HepG2 (cell line): ENCODE measurements at regions not wholly inside any gene's neighbourhood (a gene's known extent, or its start where the extent isn't known, plus 50 kb on each side); places are given as distances from the start of the nearest gene placed in this dataset.

ENCODE experiments used
- FOXP1 ChIP-seq, 2 experiments: fragments of 450-650 bp in 1 of 2; IDR thresholded peaks; 2 replicates each; pipeline ENCODE4 v1.6.1; 2017 to 2018; ENCODE audit warnings: antibody characterized with exemption in 1 of 2
- HMG20B ChIP-seq: conservative IDR thresholded peaks from 2 replicates; pipeline ENCODE4 v1.6.1; 2016; ENCODE audit warnings: missing genetic modification reagents, missing compliant biosample characterization
- HNRNPK ChIP-seq: fragments of 200-400 bp; formaldehyde crosslinking; IDR thresholded peaks from 2 replicates; pipeline ENCODE4 v1.6.1; 2018; ENCODE audit warnings: low read length, low read depth, moderate library complexity, mild to moderate bottlenecking; ENCODE audit not compliant: poor library complexity, severe bottlenecking
- MED1 ChIP-seq: sonication (generic); formaldehyde crosslinking; IDR thresholded peaks from 2 replicates; pipeline ENCODE4 v1.4.0; 2020; ENCODE audit warnings: missing genetic modification reagents
- ONECUT2 ChIP-seq: sonication (generic); formaldehyde crosslinking; IDR thresholded peaks from 2 replicates; pipeline ENCODE4 v1.4.0; 2020; ENCODE audit warnings: missing genetic modification reagents
- PAWR ChIP-seq: sonication (generic); formaldehyde crosslinking; IDR thresholded peaks from 2 replicates; pipeline ENCODE4 v1.4.0; 2020; ENCODE audit warnings: missing genetic modification reagents, mild to moderate bottlenecking, borderline replicate concordance
- PITX1 ChIP-seq: sonication (generic); formaldehyde crosslinking; IDR thresholded peaks from 2 replicates; pipeline ENCODE4 v1.5.1; 2020; ENCODE audit warnings: mild to moderate bottlenecking, missing genetic modification reagents
- RELA ChIP-seq: sonication (generic); formaldehyde crosslinking; IDR thresholded peaks from 2 replicates; pipeline ENCODE4 v1.4.0; 2020; ENCODE audit warnings: missing genetic modification reagents
- REXO4 ChIP-seq: sonication (generic); formaldehyde crosslinking; IDR thresholded peaks from 2 replicates; pipeline ENCODE4 v1.8.0; 2022; ENCODE audit warnings: missing genetic modification reagents, mild to moderate bottlenecking, borderline replicate concordance
- SIN3A ChIP-seq: IDR thresholded peaks from 2 replicates; pipeline ENCODE4 v1.6.1; 2011; ENCODE audit warnings: low read depth, mild to moderate bottlenecking, control low read depth, low read length, borderline replicate concordance
- SMAD3 ChIP-seq: sonication (generic); formaldehyde crosslinking; IDR thresholded peaks from 2 replicates; pipeline ENCODE4 v1.4.0; 2020; ENCODE audit warnings: missing genetic modification reagents
- SMAD9 ChIP-seq: sonication (generic); formaldehyde crosslinking; IDR thresholded peaks from 2 replicates; pipeline ENCODE4 v1.5.1; 2020; ENCODE audit warnings: mild to moderate bottlenecking, missing genetic modification reagents
- SRY ChIP-seq: sonication (generic); formaldehyde crosslinking; IDR thresholded peaks from 2 replicates; pipeline ENCODE4 v1.8.0; 2022; ENCODE audit warnings: mild to moderate bottlenecking, missing genetic modification reagents
- TEAD3 ChIP-seq: optimal IDR thresholded peaks from 2 replicates; pipeline ENCODE3; 2016; ENCODE audit warnings: borderline replicate concordance
- ZBTB7B ChIP-seq: sonication (generic); formaldehyde crosslinking; IDR thresholded peaks from 2 replicates; pipeline ENCODE4 v1.4.0; 2020; ENCODE audit warnings: missing genetic modification reagents
- ZFY ChIP-seq: sonication (generic); formaldehyde crosslinking; IDR thresholded peaks from 2 replicates; pipeline ENCODE4 v1.4.0; 2020; ENCODE audit warnings: missing genetic modification reagents
- ZNF253 ChIP-seq: sonication (generic); formaldehyde crosslinking; IDR thresholded peaks from 2 replicates; pipeline ENCODE4 v1.8.0; 2022; ENCODE audit warnings: mild to moderate bottlenecking, missing genetic modification reagents, borderline replicate concordance
- ZNF256 ChIP-seq: sonication (generic); formaldehyde crosslinking; conservative IDR thresholded peaks from 2 replicates; pipeline ENCODE4 v1.4.0; 2020; ENCODE audit warnings: missing genetic modification reagents
- ZNF589 ChIP-seq: sonication (generic); formaldehyde crosslinking; conservative IDR thresholded peaks from 2 replicates; pipeline ENCODE4 v1.8.0; 2022; ENCODE audit warnings: mild to moderate bottlenecking, moderate library complexity, missing genetic modification reagents
- ZNF746 ChIP-seq: sonication (generic); formaldehyde crosslinking; IDR thresholded peaks from 2 replicates; pipeline ENCODE4 v1.8.0; 2022; ENCODE audit warnings: mild to moderate bottlenecking, missing genetic modification reagents
- ZNF777 ChIP-seq: sonication (generic); formaldehyde crosslinking; IDR thresholded peaks from 2 replicates; pipeline ENCODE4 v1.4.0; 2020; ENCODE audit warnings: missing genetic modification reagents
- ZNF788 ChIP-seq: sonication (generic); formaldehyde crosslinking; IDR thresholded peaks from 2 replicates; pipeline ENCODE4 v1.5.0; 2020; ENCODE audit warnings: mild to moderate bottlenecking, missing genetic modification reagents, borderline replicate concordance
- ZSCAN20 ChIP-seq: sonication (generic); formaldehyde crosslinking; IDR thresholded peaks from 2 replicates; pipeline ENCODE4 v1.4.0; 2020; ENCODE audit warnings: missing genetic modification reagents, mild to moderate bottlenecking, borderline replicate concordance
- ZSCAN29 ChIP-seq: sonication (generic); formaldehyde crosslinking; conservative IDR thresholded peaks from 2 replicates; pipeline ENCODE4 v1.4.0; 2020; ENCODE audit warnings: mild to moderate bottlenecking, missing genetic modification reagents
- TF ChIP-seq, protein P1 (sequence below), 2 experiments: sonication (generic) in 1 of 2; formaldehyde crosslinking in 1 of 2; IDR thresholded peaks; 2 replicates each; pipeline versions ENCODE4 v1.4.0 to v1.6.1; 2018 to 2020; ENCODE audit warnings: missing genetic modification reagents in 2 of 2, borderline replicate concordance in 1 of 2, low read depth in 1 of 2, mild to moderate bottlenecking in 1 of 2, missing biosample characterization in 1 of 2
- TF ChIP-seq, protein P2 (sequence below): sonication (generic); formaldehyde crosslinking; conservative IDR thresholded peaks from 2 replicates; pipeline ENCODE4 v1.8.0; 2022; ENCODE audit warnings: mild to moderate bottlenecking, moderate library complexity, missing genetic modification reagents
- TF ChIP-seq, protein P3 (sequence below): sonication (generic); formaldehyde crosslinking; IDR thresholded peaks from 2 replicates; pipeline ENCODE4 v1.8.0; 2022; ENCODE audit warnings: mild to moderate bottlenecking, missing genetic modification reagents, moderate library complexity

DNA sequence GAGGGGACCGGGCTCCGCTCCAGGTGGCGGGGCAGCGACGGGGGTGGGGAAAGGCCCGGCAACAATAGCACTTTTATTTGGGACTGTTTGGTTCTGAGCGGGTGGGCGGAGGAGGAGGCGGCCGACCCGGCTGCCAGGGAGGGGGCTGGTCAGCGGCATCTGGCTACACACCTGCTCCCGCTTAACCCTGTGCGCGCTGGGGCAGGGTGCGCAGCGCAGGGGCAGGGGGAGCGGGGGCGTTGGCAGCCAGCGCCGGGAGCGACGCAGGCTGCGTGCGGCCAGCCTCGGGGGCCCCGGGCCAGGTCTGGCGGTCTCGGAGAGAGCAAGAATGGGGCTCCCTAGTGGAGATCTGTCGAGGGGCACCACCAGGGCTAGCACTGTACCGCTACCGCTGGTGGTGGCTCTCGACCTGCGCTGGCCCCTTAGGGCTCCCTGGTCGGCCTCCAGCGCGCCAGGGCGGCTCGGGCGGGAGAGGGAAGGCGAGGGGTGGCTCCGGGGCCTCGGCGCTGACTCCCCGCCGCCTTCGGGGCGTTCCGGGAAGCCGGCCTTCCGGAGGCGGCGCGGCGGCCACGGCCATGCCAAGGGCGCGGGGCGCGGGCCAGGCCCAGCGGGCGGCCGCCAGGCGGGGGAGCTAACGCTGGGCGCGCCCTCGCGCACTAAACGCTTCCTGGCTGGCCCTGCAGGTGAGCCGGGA is 92.4 kb downstream of the NCR2 start (continued):
- TF ChIP-seq, protein P1, sequence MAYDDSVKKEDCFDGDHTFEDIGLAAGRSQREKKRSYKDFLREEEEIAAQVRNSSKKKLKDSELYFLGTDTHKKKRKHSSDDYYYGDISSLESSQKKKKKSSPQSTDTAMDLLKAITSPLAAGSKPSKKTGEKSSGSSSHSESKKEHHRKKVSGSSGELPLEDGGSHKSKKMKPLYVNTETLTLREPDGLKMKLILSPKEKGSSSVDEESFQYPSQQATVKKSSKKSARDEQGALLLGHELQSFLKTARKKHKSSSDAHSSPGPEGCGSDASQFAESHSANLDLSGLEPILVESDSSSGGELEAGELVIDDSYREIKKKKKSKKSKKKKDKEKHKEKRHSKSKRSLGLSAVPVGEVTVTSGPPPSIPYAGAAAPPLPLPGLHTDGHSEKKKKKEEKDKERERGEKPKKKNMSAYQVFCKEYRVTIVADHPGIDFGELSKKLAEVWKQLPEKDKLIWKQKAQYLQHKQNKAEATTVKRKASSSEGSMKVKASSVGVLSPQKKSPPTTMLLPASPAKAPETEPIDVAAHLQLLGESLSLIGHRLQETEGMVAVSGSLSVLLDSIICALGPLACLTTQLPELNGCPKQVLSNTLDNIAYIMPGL (CRISPR knock-in tag; IDR thresholded peaks at IDR 0.05; ENCODE audit: borderline replicate concordance in 1 of 2, low read depth in 1 of 2) = no peak
- TF ChIP-seq ONECUT2 (CRISPR knock-in tag) = no peak
- no peak for TF ChIP-seq ZNF256 (CRISPR knock-in tag)
- TF ChIP-seq HNRNPK = peak; percentile 81
- no peak for TF ChIP-seq TEAD3 (CRISPR knock-in tag)
- no peak for TF ChIP-seq MED1 (CRISPR knock-in tag)
- no peak for TF ChIP-seq ZSCAN29 (CRISPR knock-in tag)
- peak; percentile 36; the same call in 1 of the 2 replicates for TF ChIP-seq ZNF788 (CRISPR knock-in tag)
- peak; percentile 51; the same call in 1 of the 2 replicates for TF ChIP-seq HMG20B
- TF ChIP-seq, protein P2, sequence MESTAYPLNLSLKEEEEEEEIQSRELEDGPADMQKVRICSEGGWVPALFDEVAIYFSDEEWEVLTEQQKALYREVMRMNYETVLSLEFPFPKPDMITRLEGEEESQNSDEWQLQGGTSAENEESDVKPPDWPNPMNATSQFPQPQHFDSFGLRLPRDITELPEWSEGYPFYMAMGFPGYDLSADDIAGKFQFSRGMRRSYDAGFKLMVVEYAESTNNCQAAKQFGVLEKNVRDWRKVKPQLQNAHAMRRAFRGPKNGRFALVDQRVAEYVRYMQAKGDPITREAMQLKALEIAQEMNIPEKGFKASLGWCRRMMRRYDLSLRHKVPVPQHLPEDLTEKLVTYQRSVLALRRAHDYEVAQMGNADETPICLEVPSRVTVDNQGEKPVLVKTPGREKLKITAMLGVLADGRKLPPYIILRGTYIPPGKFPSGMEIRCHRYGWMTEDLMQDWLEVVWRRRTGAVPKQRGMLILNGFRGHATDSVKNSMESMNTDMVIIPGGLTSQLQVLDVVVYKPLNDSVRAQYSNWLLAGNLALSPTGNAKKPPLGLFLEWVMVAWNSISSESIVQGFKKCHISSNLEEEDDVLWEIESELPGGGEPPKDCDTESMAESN (CRISPR knock-in tag) = no peak
- TF ChIP-seq ZNF253 (CRISPR knock-in tag) = 0 out of 2 replicates have a peak, but pooled peaks have one; percentile 34
- no peak for TF ChIP-seq FOXP1 (IDR thresholded peaks at IDR 0.05)
- 0 out of 2 replicates have a peak, but pooled peaks have one; percentile 10 for TF ChIP-seq FOXP1 (CRISPR knock-in tag; IDR thresholded peaks at IDR 0.05)
- peak; percentile 58 for TF ChIP-seq ZNF746 (CRISPR knock-in tag)
- TF ChIP-seq, protein P3, sequence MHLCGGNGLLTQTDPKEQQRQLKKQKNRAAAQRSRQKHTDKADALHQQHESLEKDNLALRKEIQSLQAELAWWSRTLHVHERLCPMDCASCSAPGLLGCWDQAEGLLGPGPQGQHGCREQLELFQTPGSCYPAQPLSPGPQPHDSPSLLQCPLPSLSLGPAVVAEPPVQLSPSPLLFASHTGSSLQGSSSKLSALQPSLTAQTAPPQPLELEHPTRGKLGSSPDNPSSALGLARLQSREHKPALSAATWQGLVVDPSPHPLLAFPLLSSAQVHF (CRISPR knock-in tag) = no peak
- no peak for TF ChIP-seq REXO4 (CRISPR knock-in tag)
- TF ChIP-seq ZBTB7B (CRISPR knock-in tag) = peak; percentile 94
- TF ChIP-seq ZSCAN20 = 0 out of 2 replicates have a peak, but pooled peaks have one; percentile 60
- TF ChIP-seq ZNF777 (CRISPR knock-in tag) = peak; percentile 88
- TF ChIP-seq ZFY (CRISPR knock-in tag) = peak; percentile 85
- no peak for TF ChIP-seq SMAD9 (CRISPR knock-in tag)
- no peak for TF ChIP-seq PAWR (CRISPR knock-in tag)
- no peak; the same call in 1 of the 2 replicates for TF ChIP-seq SRY (CRISPR knock-in tag)
- no peak for TF ChIP-seq ZNF589 (CRISPR knock-in tag)
- TF ChIP-seq SIN3A = no peak
- peak; percentile 78; the same call in 1 of the 2 replicates for TF ChIP-seq RELA (CRISPR knock-in tag)
- TF ChIP-seq PITX1 (CRISPR knock-in tag) = no peak
- TF ChIP-seq SMAD3 (CRISPR knock-in tag) = no peak
